ENCODE measurements at regions not wholly inside any gene's neighbourhood (a gene's known extent, or its start where the extent isn't known, plus 50 kb on each side); places are given as distances from the start of the nearest gene placed in this dataset.

- TF ChIP-seq POLR2AphosphoS5 (IDR thresholded peaks at IDR 0.05; ENCODE audit: low read depth, low read length) = no peak
- no peak for TF ChIP-seq FOXP2 (optimal IDR thresholded peaks at IDR 0.05; ENCODE audit: borderline replicate concordance, extremely low read depth, extremely low read length, insufficient read depth)
- TF ChIP-seq REST (IDR thresholded peaks at IDR 0.05; ENCODE audit: insufficient read depth in 1 of 2, low read depth in 2 of 2, low read length in 2 of 2) = no peak
Observed at GRCh38 chr9:11946531-11946930, 746.7 kb upstream of the TYRP1 start.

All from PFSK-1 (cell line).